NCI-H1048 (cell line): ENCODE measurements at regions not wholly inside any gene's neighbourhood (a gene's known extent, or its start where the extent isn't known, plus 50 kb on each side); places are given as distances from the start of the nearest gene placed in this dataset.
"Not testable (repeated sequence)": the region's sequence is repeated elsewhere in the genome, so short reads cannot be mapped to it uniquely, and the experiment has no call there.

Experiments used
- DNase-seq: peaks from one replicate; lab custom pipeline; 2025; lab: John Stamatoyannopoulos, UW

DNA sequence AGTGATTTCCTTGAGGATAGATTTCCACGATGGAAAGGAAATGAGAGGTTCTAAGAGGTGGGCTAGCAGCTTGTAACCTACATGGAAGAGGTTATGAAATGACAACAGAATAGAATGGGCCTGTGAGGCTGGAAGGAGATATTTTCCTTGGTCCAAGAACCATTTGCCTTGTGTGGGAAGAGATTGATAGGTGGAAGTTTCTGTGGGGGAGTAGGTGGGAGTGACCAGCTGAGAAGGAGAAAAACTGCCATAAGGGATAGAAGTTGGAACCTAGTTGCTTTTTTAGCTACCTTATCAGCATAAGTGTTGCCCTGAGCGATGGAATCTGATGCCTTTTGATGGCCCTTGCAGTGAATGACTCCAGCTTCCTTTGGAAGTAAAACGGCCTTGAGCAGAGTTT is 60.4 kb upstream of the NAA35 start:
- not testable (repeated sequence) for DNase-seq

- no peak for DNase-seq
Observed at GRCh38 chr9:85884256-85884655, 56.7 kb upstream of the NAA35 start.

- DNase-seq: no peak
Observed at GRCh38 chr9:85890962-85891361, 50.0 kb upstream of the NAA35 start.
